Uterus (tissue), 3 donors: ENCODE measurements at regions not wholly inside any gene's neighbourhood (a gene's known extent, or its start where the extent isn't known, plus 50 kb on each side); places are given as distances from the start of the nearest gene placed in this dataset.

ENCODE experiments used
- DNase-seq, 2 donors: peaks; one replicate each; pipeline ENCODE4 v3.0.0-alpha.2; 2019 to 2020
- H3K27ac ChIP-seq, 2 donors: fragments of 200-600 bp; sonication (generic); 1 replicate in 1 of 2; 2 replicates in 1 of 2; pipeline ENCODE4 v1.5.1; 2016 to 2018
- H3K27me3 ChIP-seq, 2 donors: fragments of 200-600 bp; sonication (generic); one replicate each; pipeline ENCODE4 v1.5.1; 2018 to 2019; ENCODE audit warnings: control low read depth in 1 of 2
- H3K36me3 ChIP-seq, 2 donors: fragments of 200-600 bp; sonication (generic); one replicate each; pipeline ENCODE4 v1.5.1; 2019; ENCODE audit warnings: control low read depth in 1 of 2
- H3K4me1 ChIP-seq, 2 donors: fragments of 200-600 bp; sonication (generic); one replicate each; pipeline ENCODE4 v1.5.1; 2018 to 2019; ENCODE audit warnings: control low read depth in 1 of 2
- H3K4me3 ChIP-seq, 2 donors: fragments of 200-600 bp; sonication (generic); 1 replicate in 1 of 2; 2 replicates in 1 of 2; pipeline ENCODE4 v1.5.1; 2018 to 2019; ENCODE audit warnings: mild to moderate bottlenecking in 1 of 2
- H3K9me3 ChIP-seq, 2 donors: fragments of 200-600 bp; sonication (generic); one replicate each; pipeline ENCODE4 v1.5.1; 2019; ENCODE audit warnings: control low read depth in 1 of 2
- CTCF ChIP-seq, 4 experiments: fragments of 200-600 bp in 2 of 4; fragments of 450-650 bp in 2 of 4; sonication (generic) in 2 of 4; IDR thresholded peaks; one replicate each; pipeline ENCODE4 v1.5.1; 2016 to 2019; ENCODE audit warnings: antibody characterized with exemption in 4 of 4, mild to moderate bottlenecking in 2 of 4, moderate library complexity in 1 of 4
- POLR2A ChIP-seq, 2 donors: fragments of 450-650 bp; IDR thresholded peaks; one replicate each; pipeline ENCODE4 v1.6.1; 2016; ENCODE audit warnings: antibody characterized with exemption in 2 of 2, mild to moderate bottlenecking in 1 of 2, moderate library complexity in 1 of 2
- intact Hi-C: fragments of 100-400 bp; cut with DNase I; formaldehyde crosslinking; loops from one replicate; pipeline ENCODE4 v1.15.1; 2023; ENCODE audit warnings: low total_unique reads
- donor health status: DM: yes; HTN: yes; CAD: no.

- H3K4me1 ChIP-seq: no peaks in the 10 kb centered on the region
- intact Hi-C loops: no loop called here
- no peak overlapping the region for H3K27ac ChIP-seq
- TF ChIP-seq POLR2A (IDR thresholded peaks at IDR 0.05) (no peak), CTCF (IDR thresholded peaks at IDR 0.05) (no peak)
- H3K9me3 ChIP-seq: no peaks in the 10 kb centered on the region
- H3K4me3 ChIP-seq: no peak overlapping the region
- H3K27me3 ChIP-seq: no peaks in the 10 kb centered on the region
- peaks cover 0 to 2% of the 10 kb centered on the region in 2 donors for H3K36me3 ChIP-seq
- DNase-seq: no peak
These were observed 1764.6 kb downstream of the SUCLG1 start for GRCh38 chr2:82694431-82694830.

- H3K9me3 ChIP-seq: no peaks in the 10 kb centered on the region
- DNase-seq: no peak
- TF ChIP-seq CTCF (IDR thresholded peaks at IDR 0.05): no peak
- no peak for TF ChIP-seq POLR2A (IDR thresholded peaks at IDR 0.05)
- H3K27me3 ChIP-seq: no peaks in the 10 kb centered on the region
- H3K36me3 ChIP-seq: no peaks in the 10 kb centered on the region
- H3K4me1 ChIP-seq: no peaks in the 10 kb centered on the region
- H3K27ac ChIP-seq: no peak overlapping the region
- H3K4me3 ChIP-seq: no peak overlapping the region
- intact Hi-C loops: no loop called here
These were observed 1768.2 kb downstream of the SUCLG1 start for GRCh38 chr2:82690757-82691411.

GRCh38 chr2:82675186-82675585, 1783.9 kb downstream of the SUCLG1 start:
- Histone ChIP-seq H3K9me3 (no peaks in the 10 kb centered on the region), H3K27ac (no peak overlapping the region), H3K27me3 (no peaks in the 10 kb centered on the region), H3K36me3 (no peaks in the 10 kb centered on the region), H3K4me1 (no peaks in the 10 kb centered on the region), H3K4me3 (no peak overlapping the region)
- intact Hi-C loops: no loop called here
- TF ChIP-seq CTCF (IDR thresholded peaks at IDR 0.05): no peak
- no peak for TF ChIP-seq POLR2A (IDR thresholded peaks at IDR 0.05)
- no peak for DNase-seq

GRCh38 chr2:82674652-82675051, 1784.4 kb downstream of the SUCLG1 start:
- no peak overlapping the region for H3K4me3 ChIP-seq
- no peaks in the 10 kb centered on the region for H3K36me3 ChIP-seq
- H3K4me1 ChIP-seq: no peaks in the 10 kb centered on the region
- no peaks in the 10 kb centered on the region for H3K27me3 ChIP-seq
- no peak overlapping the region for H3K27ac ChIP-seq
- no peak for DNase-seq
- intact Hi-C loops: no loop called here
- TF ChIP-seq CTCF (IDR thresholded peaks at IDR 0.05) (no peak), POLR2A (IDR thresholded peaks at IDR 0.05) (no peak)
- no peaks in the 10 kb centered on the region for H3K9me3 ChIP-seq

GRCh38 chr2:82667491-82667890, 1791.6 kb downstream of the SUCLG1 start:
- intact Hi-C loops: no loop called here
- TF ChIP-seq POLR2A (IDR thresholded peaks at IDR 0.05) (no peak), CTCF (IDR thresholded peaks at IDR 0.05) (no peak)

More at GRCh38 chr2:82667491-82667890, 1791.6 kb downstream of the SUCLG1 start:
- H3K4me1 ChIP-seq: no peaks in the 10 kb centered on the region
- no peak overlapping the region for H3K27ac ChIP-seq
- no peaks in the 10 kb centered on the region for H3K36me3 ChIP-seq
- no peak for DNase-seq
- H3K4me3 ChIP-seq: no peak overlapping the region
- no peaks in the 10 kb centered on the region for H3K9me3 ChIP-seq
- no peaks in the 10 kb centered on the region for H3K27me3 ChIP-seq
